PC-9 (cell line): ENCODE measurements at regions not wholly inside any gene's neighbourhood (a gene's known extent, or its start where the extent isn't known, plus 50 kb on each side); places are given as distances from the start of the nearest gene placed in this dataset.

Experiments used
- EZH2 ChIP-seq: fragments of 200-600 bp; sonication (generic); IDR thresholded peaks from 2 replicates; pipeline ENCODE4 v1.8.0; 2017; ENCODE audit warnings: antibody characterized with exemption, low read depth
- TF ChIP-seq, protein P1 (sequence below): fragments of 200-600 bp; sonication (generic); conservative IDR thresholded peaks from 2 replicates; pipeline ENCODE4 v1.6.1; 2017; ENCODE audit warnings: mixed run types, antibody characterized with exemption, mild to moderate bottlenecking, moderate library complexity

DNA sequence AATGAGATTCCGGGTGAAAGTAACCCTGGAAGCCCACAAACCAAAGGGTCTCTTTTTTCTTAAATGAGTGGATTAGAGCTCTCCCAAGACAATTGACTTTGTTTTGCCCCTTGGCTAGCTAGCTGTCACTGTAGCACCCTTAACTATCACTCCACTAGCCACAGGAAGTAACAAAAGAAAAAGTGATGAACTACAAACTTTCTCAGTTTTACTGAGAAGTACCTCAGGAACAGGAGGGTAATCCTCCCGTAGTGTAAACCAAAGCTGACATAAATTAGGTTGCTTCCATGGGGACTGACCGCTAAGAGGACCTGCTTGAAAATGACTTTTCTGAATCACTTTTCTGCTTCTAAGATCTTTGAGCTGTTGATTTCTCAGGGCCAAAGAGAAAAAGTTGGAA lies 240.1 kb downstream of the BARHL2 start:
- no peak for TF ChIP-seq EZH2
- TF ChIP-seq, protein P1, sequence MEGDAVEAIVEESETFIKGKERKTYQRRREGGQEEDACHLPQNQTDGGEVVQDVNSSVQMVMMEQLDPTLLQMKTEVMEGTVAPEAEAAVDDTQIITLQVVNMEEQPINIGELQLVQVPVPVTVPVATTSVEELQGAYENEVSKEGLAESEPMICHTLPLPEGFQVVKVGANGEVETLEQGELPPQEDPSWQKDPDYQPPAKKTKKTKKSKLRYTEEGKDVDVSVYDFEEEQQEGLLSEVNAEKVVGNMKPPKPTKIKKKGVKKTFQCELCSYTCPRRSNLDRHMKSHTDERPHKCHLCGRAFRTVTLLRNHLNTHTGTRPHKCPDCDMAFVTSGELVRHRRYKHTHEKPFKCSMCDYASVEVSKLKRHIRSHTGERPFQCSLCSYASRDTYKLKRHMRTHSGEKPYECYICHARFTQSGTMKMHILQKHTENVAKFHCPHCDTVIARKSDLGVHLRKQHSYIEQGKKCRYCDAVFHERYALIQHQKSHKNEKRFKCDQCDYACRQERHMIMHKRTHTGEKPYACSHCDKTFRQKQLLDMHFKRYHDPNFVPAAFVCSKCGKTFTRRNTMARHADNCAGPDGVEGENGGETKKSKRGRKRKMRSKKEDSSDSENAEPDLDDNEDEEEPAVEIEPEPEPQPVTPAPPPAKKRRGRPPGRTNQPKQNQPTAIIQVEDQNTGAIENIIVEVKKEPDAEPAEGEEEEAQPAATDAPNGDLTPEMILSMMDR = no peak
